Stimulated activated CD8-positive, alpha-beta memory T cell treated with anti-CD3 and anti-CD28 coated beads, Interleukin-15, amount 100 ng/mL, for 48 hours (primary cell): ENCODE measurements at regions not wholly inside any gene's neighbourhood (a gene's known extent, or its start where the extent isn't known, plus 50 kb on each side); places are given as distances from the start of the nearest gene placed in this dataset.

Experiments
- DNase-seq, 2 donors: peaks; one replicate each; pipeline ENCODE4 v3.0.0-alpha.2; 2020; ENCODE audit warnings: low read depth in 2 of 2

GRCh38 chr13:89966524-89966923 lies 1381.0 kb upstream of the MIR17HG start:
- no peak for DNase-seq

- DNase-seq, result no peak
Measured at GRCh38 chr13:89967701-89968100, 1379.8 kb upstream of the MIR17HG start.

GRCh38 chr13:89968470-89968869 lies 1379.0 kb upstream of the MIR17HG start:
- DNase-seq, result no peak

DNA sequence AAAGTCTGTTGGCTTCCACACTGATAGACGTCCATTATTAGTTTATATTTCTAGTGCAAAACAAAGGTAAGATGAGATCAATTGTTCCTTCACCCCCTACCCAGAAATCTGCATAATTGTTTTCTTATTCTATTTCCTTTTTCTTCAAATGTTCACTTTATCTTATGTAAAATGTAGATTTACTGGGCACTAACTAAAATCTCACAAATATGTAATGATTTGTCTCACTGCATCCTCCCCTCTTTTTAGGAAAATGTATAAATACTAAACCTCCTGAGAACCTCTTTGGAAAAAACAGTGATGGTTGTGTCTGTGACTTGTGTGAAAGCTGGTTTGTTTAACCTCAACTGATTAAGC lies 1377.2 kb upstream of the MIR17HG start:
- DNase-seq, result no peak

DNA sequence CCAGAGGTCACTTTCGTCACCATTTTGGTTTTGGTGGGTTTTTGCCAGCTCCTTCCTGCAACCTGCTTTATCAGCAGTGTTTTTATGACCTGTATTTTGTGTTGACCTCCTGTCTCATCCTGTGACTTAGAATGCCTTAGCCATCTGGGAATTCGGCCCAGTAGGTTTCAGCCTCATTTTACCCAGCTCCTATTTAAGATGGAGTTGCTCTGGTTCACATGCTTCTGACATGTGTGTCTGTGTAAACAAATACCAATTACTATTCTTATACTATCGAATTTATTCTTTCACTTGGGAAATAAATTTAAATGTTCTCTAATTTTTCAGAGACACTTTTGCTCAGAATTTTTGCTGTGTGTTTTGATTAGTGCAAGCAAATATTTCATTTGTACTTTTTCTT lies 1370.3 kb upstream of the MIR17HG start:
- DNase-seq, result no peak

GRCh38 chr13:89980896-89981295 lies 1366.6 kb upstream of the MIR17HG start:
- DNase-seq, result no peak

DNA sequence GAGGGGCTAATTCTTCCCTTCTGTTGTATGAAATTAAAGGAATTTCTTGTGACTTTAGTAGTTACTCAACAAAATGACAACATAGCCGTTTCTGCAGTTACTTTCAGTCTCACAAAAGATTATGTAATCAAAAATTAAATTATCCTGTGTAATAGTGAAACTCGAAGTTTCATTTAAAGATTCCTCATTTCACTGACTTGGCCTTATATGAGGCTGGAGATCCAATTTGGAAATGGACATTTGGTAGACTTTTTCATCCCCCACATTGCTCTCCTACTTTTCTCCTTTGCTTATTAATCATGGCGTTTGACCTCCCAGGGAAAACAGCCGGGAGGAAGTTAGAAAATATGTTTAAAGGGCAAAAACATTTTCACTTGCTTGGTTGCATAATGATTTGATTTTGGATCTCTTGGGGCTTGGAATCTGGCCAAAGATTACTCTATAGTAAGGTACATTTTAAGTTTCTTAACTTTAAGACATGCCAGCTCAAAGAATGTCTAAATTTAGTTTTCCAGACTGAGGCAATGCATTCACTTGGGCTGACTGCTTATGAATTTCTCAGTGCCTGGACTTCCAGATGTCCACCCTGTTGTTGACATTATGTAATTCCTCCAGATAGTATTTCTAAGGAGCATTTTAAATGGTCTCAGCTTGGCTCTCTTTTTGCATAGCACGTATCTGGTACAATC lies 1364.9 kb upstream of the MIR17HG start:
- DNase-seq, result no peak

GRCh38 chr13:89988206-89988605 lies 1359.3 kb upstream of the MIR17HG start:
- DNase-seq, result no peak

- no peak for DNase-seq
Measured at GRCh38 chr13:90003566-90003965, 1343.9 kb upstream of the MIR17HG start.

- no peak for DNase-seq
Measured at GRCh38 chr13:90008707-90009149, 1338.8 kb upstream of the MIR17HG start.

DNA sequence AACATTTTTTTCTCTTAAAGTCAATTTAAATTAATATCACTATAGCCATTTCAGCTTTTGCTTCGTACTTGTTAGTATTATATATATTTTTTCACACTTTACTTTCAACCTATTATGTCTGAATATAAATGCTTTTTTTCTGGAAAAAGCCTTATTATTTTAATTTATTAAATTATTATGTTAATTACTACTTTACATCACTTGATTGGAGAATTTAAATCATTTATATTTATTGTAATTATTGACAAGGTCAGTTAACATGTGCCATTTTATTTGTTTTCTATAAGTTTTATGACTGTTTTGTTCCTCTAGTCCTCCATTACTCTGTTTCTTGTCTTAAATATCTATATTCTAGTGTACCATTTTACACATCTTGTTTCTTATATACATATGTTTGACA lies 1333.4 kb upstream of the MIR17HG start:
- DNase-seq, result no peak

- DNase-seq, result no peak
Measured at GRCh38 chr13:90015565-90016507, 1331.7 kb upstream of the MIR17HG start.

DNA sequence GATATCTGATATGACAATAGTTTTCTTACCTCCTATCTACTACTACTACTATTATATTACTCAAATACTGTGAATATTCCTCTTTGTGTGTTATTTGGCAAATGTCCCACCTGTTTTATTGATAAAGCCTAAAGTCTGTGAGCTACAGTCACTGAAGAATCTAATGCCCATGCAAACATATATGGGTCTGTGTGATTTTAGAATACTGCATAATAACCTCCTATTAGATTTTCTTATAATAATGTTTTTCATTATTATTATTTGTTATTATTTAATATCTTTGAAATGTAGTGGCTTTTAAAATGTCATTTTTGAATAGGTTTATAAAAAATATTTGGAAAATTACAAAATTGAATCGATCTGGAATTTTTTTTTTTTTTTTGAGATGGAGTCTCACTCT lies 1330.8 kb upstream of the MIR17HG start:
- no peak for DNase-seq

GRCh38 chr13:90020536-90021070 lies 1326.9 kb upstream of the MIR17HG start:
- no peak for DNase-seq

- DNase-seq, result no peak
Measured at GRCh38 chr13:90027409-90027808, 1320.1 kb upstream of the MIR17HG start.

- no peak for DNase-seq
Measured at GRCh38 chr13:90032313-90032712, 1315.2 kb upstream of the MIR17HG start.

DNA sequence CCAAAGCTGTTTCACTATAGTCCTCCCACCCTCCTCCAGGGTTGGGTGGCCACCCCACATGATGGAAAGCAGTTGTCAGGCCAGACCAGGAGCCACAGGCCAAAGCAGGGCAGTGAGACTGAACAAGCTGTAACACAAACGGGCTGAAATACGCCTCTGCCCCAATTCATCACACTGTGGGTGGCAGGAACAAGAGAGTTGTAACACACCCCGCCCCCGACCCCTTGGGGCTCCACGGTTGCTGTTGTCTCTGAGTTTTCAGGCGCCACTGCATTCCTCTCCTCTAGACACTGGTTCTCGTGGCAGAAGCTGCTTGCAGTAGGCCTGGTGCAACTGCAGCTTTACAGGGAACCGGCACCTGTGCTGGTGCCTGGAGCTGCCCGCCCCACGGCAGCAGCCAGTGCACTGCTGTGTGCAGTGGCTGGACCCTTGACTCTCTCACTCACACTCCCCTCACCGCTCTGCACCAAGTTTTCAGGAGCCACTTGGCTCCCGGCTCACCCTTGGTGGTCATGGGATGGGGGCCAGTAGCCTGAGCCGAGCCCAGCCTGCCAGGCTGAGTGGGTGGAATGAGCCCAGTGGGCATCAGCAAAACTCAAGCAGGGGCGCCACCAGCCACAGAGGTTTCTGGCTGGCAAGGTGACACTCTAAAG lies 1314.5 kb upstream of the MIR17HG start:
- DNase-seq, result no peak

DNA sequence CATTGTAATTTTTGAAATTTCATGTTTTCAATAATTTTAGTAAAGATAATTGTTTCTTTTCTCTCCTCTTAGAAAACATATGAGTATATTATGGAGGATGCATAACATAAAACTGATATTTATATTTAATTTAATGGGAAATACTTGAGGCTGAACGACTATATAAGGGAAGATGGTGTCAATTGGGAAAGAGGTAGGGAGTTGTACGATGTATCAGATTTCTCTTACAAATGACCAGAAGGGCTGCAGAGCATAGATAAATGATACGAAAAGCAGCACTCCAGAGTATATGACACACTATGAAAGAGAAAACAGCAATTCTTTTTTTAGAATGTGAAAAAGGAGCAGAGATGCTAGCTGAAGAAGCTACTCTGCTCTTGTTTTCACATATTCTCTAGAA lies 1308.0 kb upstream of the MIR17HG start:
- DNase-seq, result no peak

DNA sequence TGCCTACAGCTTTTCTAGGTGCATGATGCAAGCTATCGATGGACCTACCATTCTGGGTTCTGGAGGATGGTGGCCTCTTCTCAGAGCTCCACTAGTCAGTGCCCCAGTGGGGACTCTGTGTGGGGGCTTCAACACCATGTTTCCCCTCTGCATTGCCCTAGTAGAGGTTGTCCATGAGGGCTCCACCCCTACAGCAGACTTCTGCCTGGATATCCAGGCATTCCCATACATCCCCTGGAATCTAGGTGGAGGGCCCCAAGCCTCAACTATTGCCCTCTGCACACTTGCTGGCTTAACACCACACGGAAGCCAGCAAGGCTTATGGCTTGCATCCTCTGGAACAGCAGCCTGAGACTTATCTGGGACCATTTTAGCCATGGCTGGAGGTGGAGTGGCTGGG lies 1299.9 kb upstream of the MIR17HG start:
- no peak for DNase-seq

DNA sequence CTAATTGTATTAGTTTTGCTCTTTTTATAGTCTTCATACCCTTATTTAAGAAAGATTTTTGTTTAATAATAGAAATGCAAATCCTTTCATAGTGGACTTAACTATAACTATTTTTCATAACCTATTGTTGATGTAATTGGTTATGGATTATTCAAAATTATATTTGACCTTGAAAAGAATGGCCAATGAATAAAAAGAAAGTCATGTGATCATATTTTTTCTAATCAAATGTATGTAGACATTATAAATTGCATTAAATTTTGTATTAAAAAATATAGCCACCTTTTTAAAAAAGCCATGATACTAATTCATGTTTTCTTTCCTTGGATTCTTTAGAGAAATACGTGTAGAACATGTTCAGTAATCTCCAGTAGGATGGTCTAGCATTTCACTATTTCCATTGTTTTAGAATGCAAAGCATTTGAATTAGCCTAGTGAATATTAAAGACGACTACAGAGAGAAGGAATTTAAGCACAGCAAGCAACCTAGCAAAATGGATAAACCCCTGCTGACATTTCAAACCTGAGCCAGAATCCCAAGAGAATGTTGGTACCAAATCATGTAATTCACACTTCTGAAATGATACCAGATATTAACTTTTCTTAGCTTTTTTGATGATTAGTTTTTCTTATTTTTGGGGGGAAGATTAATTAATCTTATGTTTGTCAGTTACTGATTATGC lies 1297.4 kb upstream of the MIR17HG start:
- DNase-seq, result no peak

DNA sequence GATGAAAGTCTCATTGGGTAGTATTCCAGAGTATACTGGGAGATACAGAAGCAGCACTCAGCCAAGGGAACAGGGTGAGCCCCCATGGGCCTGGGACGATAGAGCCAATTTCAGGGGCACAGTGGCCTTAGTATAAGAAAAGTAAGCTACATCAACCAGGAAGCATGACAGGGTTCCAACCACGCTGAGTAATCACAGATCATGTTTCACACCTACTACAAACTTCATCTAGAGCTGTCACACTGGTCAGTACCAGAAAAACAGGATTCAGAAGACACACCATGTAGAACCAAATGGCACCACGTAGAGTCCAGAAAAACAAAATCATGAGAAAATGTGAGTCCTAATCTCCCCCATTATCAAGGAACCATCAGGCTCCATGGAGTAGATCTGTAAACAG lies 1292.4 kb upstream of the MIR17HG start:
- DNase-seq, result no peak

- no peak for DNase-seq
Measured at GRCh38 chr13:90055760-90056159, 1291.7 kb upstream of the MIR17HG start.
